Endodermal cell (in vitro differentiated cells): ENCODE measurements at regions not wholly inside any gene's neighbourhood (a gene's known extent, or its start where the extent isn't known, plus 50 kb on each side); places are given as distances from the start of the nearest gene placed in this dataset.

Source experiments
- DNase-seq: peaks from one replicate; pipeline ENCODE4 v3.0.0-alpha.2; 2017
- H3K27ac ChIP-seq: 2 replicates; pipeline ENCODE4 v1.5.1; 2013; ENCODE audit warnings: mild to moderate bottlenecking, low read depth, low read length, moderate library complexity
- H3K27me3 ChIP-seq: 2 replicates; pipeline ENCODE4 v1.6.1; 2013; ENCODE audit warnings: mild to moderate bottlenecking, low read length, moderate library complexity; ENCODE audit not compliant: insufficient read depth, control insufficient read depth, poor library complexity, severe bottlenecking
- H3K36me3 ChIP-seq: 2 replicates; pipeline ENCODE4 v1.7.0; 2013; ENCODE audit warnings: mild to moderate bottlenecking, low read length, moderate library complexity; ENCODE audit not compliant: control insufficient read depth, insufficient read depth
- H3K4me1 ChIP-seq: one replicate; pipeline ENCODE4 v1.7.0; 2013; ENCODE audit warnings: low read length; ENCODE audit not compliant: control insufficient read depth, insufficient read depth
- H3K4me3 ChIP-seq: 2 replicates; pipeline ENCODE4 v1.5.1; 2013; ENCODE audit warnings: mild to moderate bottlenecking, low read length, moderate library complexity
- H3K9ac ChIP-seq: 2 replicates; pipeline ENCODE4 v1.6.1; 2013; ENCODE audit warnings: mild to moderate bottlenecking, low read length, moderate library complexity; ENCODE audit not compliant: poor library complexity, severe bottlenecking; ENCODE audit errors: extremely low read depth
- H3K9me3 ChIP-seq: 2 replicates; pipeline ENCODE4 v1.6.1; 2013; ENCODE audit warnings: mild to moderate bottlenecking, low read length, moderate library complexity; ENCODE audit not compliant: control insufficient read depth
- H3K27ac Mint-ChIP-seq: 2 replicates; pipeline ENCODE4 v1.8.0; 2020; ENCODE audit warnings: mixed read lengths
- H3K27me3 Mint-ChIP-seq: 2 replicates; pipeline ENCODE4 v1.8.0; 2021; ENCODE audit warnings: mild to moderate bottlenecking, mixed read lengths; ENCODE audit not compliant: insufficient read depth
- H3K36me3 Mint-ChIP-seq: 2 replicates; pipeline ENCODE4 v1.8.0; 2020; ENCODE audit warnings: low read depth, mixed read lengths
- H3K4me1 Mint-ChIP-seq: 2 replicates; pipeline ENCODE4 v1.8.0; 2020; ENCODE audit warnings: mixed read lengths
- H3K4me3 Mint-ChIP-seq: 2 replicates; pipeline ENCODE4 v1.8.0; 2020; ENCODE audit warnings: mild to moderate bottlenecking, moderate library complexity, mixed read lengths
- H3K9me3 Mint-ChIP-seq: 2 replicates; pipeline ENCODE4 v1.8.0; 2020; ENCODE audit warnings: mild to moderate bottlenecking, mixed read lengths
- CTCF ChIP-seq: fragments of 200-600 bp; sonication (generic); conservative IDR thresholded peaks from 2 replicates; pipeline ENCODE4 v1.5.0; 2021; ENCODE audit warnings: antibody characterized with exemption, mild to moderate bottlenecking
- WGBS, 2 experiments: methylation state at CpG; one replicate each; pipeline versions ENCODE4 v1.1.5 to v1.1.7; 2013; ENCODE audit warnings: missing lambda C conversion rate in 2 of 2, mixed read lengths in 1 of 2; ENCODE audit not compliant: insufficient coverage in 1 of 2, insufficient read length in 1 of 2; 5-methylcytosine and 5-hydroxymethylcytosine counted together

GRCh38 chr2:65508225-65508624, 75.8 kb upstream of the SPRED2 start:
- TF ChIP-seq CTCF: no peak
- WGBS, 2 experiments: 94 to 100% methylated on average over 1 of the region's 1 CpG
- Histone ChIP-seq H3K4me1 (peaks cover 3% of the 10 kb centered on the region), H3K9me3 (peaks cover 5% of the 10 kb centered on the region), H3K4me3 (no peak overlapping the region), H3K9ac (no peak overlapping the region), H3K36me3 (no peaks in the 10 kb centered on the region), H3K27me3 (no peaks in the 10 kb centered on the region), H3K27ac (no peak overlapping the region)
- no peaks in the 10 kb centered on the region for H3K27me3 Mint-ChIP-seq
- H3K4me1 Mint-ChIP-seq: peaks cover 12% of the 10 kb centered on the region
- H3K4me3 Mint-ChIP-seq: no peak overlapping the region
- DNase-seq: no peak
- no peaks in the 10 kb centered on the region for H3K9me3 Mint-ChIP-seq
- H3K27ac Mint-ChIP-seq: no peak overlapping the region
- no peaks in the 10 kb centered on the region for H3K36me3 Mint-ChIP-seq

- no peaks in the 10 kb centered on the region for H3K27me3 Mint-ChIP-seq
- Histone ChIP-seq H3K27ac (no peak overlapping the region), H3K4me1 (peaks cover 3% of the 10 kb centered on the region), H3K27me3 (no peaks in the 10 kb centered on the region), H3K9ac (no peak overlapping the region), H3K9me3 (peaks cover 5% of the 10 kb centered on the region), H3K36me3 (no peaks in the 10 kb centered on the region), H3K4me3 (no peak overlapping the region)
- no peak for DNase-seq
- H3K4me3 Mint-ChIP-seq: no peak overlapping the region
- 95 to 99% methylated on average over 9 of the region's 10 CpGs for WGBS, 2 experiments
- TF ChIP-seq CTCF: no peak
- no peaks in the 10 kb centered on the region for H3K9me3 Mint-ChIP-seq
- no peak overlapping the region for H3K27ac Mint-ChIP-seq
- peaks cover 12% of the 10 kb centered on the region for H3K4me1 Mint-ChIP-seq
- no peaks in the 10 kb centered on the region for H3K36me3 Mint-ChIP-seq
Measured at GRCh38 chr2:65507102-65508069, 75.0 kb upstream of the SPRED2 start.

- peaks cover 5% of the 10 kb centered on the region for H3K9me3 ChIP-seq
- H3K27me3 Mint-ChIP-seq: no peaks in the 10 kb centered on the region
- no peak overlapping the region for H3K27ac Mint-ChIP-seq
- WGBS, 2 experiments: 80 to 83% methylated on average over 6 to 14 of the region's 14 CpGs
- no peaks in the 10 kb centered on the region for H3K9me3 Mint-ChIP-seq
- peaks cover 12% of the 10 kb centered on the region for H3K4me1 Mint-ChIP-seq
- no peak overlapping the region for H3K27ac ChIP-seq
- no peak for TF ChIP-seq CTCF
- no peak overlapping the region for H3K9ac ChIP-seq
- no peak overlapping the region for H3K4me3 ChIP-seq
- H3K27me3 ChIP-seq: no peaks in the 10 kb centered on the region
- H3K4me1 ChIP-seq: peaks cover 3% of the 10 kb centered on the region
- H3K36me3 Mint-ChIP-seq: no peaks in the 10 kb centered on the region
- no peak overlapping the region for H3K4me3 Mint-ChIP-seq
- DNase-seq: no peak
- no peaks in the 10 kb centered on the region for H3K36me3 ChIP-seq
Measured at GRCh38 chr2:65504814-65505697, 72.7 kb upstream of the SPRED2 start.
